Activated naive CD4-positive, alpha-beta T cell treated with anti-CD3 and anti-CD28 coated beads, Interleukin-2, amount 50 U/mL, for 24 hours (primary cell): ENCODE measurements at regions not wholly inside any gene's neighbourhood (a gene's known extent, or its start where the extent isn't known, plus 50 kb on each side); places are given as distances from the start of the nearest gene placed in this dataset.
"Not testable (repeated sequence)": the region's sequence is repeated elsewhere in the genome, so short reads cannot be mapped to it uniquely, and the experiment has no call there.

Source experiments
- H3K27ac Mint-ChIP-seq: one replicate; pipeline ENCODE4 v1.8.0; 2021; ENCODE audit warnings: mild to moderate bottlenecking, mixed read lengths
- H3K27me3 Mint-ChIP-seq: one replicate; pipeline ENCODE4 v1.8.0; 2021; ENCODE audit warnings: mixed read lengths
- H3K36me3 Mint-ChIP-seq: one replicate; pipeline ENCODE4 v1.8.0; 2021; ENCODE audit warnings: mixed read lengths
- H3K4me1 Mint-ChIP-seq: one replicate; pipeline ENCODE4 v1.8.0; 2021; ENCODE audit warnings: mixed read lengths
- H3K4me3 Mint-ChIP-seq: one replicate; pipeline ENCODE4 v1.8.0; 2021; ENCODE audit warnings: mild to moderate bottlenecking, mixed read lengths
- H3K9me3 Mint-ChIP-seq: one replicate; pipeline ENCODE4 v1.8.0; 2021; ENCODE audit warnings: mixed read lengths

DNA sequence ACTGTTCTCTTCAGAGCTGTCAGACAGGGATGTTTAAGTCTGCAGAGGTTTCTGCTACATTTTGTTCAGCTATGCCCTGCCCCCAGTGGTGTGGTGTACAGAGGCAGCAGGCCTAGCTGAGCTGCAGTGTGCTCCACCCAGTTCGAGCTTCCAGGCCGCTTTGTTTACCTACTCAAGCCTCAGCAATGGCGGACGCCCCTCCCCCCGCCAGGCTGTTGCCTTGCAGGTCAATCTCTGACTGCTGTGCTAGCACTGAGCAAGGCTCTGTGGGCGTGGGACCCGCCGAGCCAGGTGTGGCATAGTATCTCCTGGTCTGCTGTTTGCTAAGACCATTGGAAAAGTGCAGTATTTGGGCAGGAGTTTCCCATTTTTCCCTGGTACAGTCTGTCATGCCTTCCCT is 1923.1 kb downstream of the LRRC4C start:
- H3K36me3 Mint-ChIP-seq, H3K4me1 Mint-ChIP-seq, H3K27ac Mint-ChIP-seq, H3K27me3 Mint-ChIP-seq, H3K4me3 Mint-ChIP-seq: not testable (repeated sequence)
- peaks cover 30% of the 10 kb centered on the region for H3K9me3 Mint-ChIP-seq
